ENCODE measurements at regions not wholly inside any gene's neighbourhood (a gene's known extent, or its start where the extent isn't known, plus 50 kb on each side); places are given as distances from the start of the nearest gene placed in this dataset.

DNA sequence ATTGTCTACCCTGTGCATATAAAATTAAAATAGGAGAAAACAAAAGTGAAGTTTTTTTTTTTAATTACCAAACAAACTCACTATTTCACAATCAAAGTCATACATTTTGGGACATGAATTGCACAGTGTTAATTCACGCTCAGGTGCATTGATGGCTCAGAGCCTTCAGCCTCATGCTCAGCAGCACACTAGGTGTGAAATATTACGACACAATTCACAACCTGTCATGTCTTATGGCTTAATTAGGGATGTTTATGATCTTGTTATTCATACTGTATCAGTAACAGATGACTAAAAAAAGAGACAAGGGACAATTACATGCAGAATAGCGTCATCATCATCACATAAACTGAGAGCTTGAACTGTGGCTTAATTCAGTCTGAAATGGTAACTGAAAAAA lies 2005.5 kb upstream of the PCDH20 start:
- WGBS, result 84% methylated on average over 3 of the region's 3 CpGs

DNA sequence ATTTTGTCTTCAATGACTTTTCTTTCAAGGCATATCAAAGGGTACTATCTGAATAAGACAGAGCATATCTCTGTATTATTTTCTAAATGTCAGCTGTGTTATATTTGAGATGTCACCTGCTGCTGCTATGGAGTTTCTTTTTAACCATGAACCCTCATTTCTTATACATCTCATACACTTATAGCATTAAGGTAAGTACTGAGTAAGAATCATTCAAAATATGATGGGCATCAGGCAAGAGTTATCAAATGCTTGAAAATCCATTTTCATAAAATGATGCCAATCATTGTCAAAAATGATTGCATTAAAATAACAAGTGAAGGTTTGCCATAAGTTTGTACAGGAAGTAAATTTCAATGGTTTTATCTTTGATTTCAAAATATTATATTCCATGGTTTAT lies 2005.0 kb upstream of the PCDH20 start:
- intact Hi-C loops (cut with DNase I), result no loop called here
- H3K27ac ChIP-seq (replicated peaks in 1 of 4), result no peak overlapping the region
- no peak for DNase-seq (ENCODE audit: extremely low spot score)
- TF ChIP-seq POLR2A (IDR thresholded peaks at IDR 0.05; ENCODE audit: low read depth) (no peak), EP300 (IDR thresholded peaks at IDR 0.05) (no peak), POLR2AphosphoS5 (IDR thresholded peaks at IDR 0.05) (no peak)
- TF ChIP-seq, protein P1, sequence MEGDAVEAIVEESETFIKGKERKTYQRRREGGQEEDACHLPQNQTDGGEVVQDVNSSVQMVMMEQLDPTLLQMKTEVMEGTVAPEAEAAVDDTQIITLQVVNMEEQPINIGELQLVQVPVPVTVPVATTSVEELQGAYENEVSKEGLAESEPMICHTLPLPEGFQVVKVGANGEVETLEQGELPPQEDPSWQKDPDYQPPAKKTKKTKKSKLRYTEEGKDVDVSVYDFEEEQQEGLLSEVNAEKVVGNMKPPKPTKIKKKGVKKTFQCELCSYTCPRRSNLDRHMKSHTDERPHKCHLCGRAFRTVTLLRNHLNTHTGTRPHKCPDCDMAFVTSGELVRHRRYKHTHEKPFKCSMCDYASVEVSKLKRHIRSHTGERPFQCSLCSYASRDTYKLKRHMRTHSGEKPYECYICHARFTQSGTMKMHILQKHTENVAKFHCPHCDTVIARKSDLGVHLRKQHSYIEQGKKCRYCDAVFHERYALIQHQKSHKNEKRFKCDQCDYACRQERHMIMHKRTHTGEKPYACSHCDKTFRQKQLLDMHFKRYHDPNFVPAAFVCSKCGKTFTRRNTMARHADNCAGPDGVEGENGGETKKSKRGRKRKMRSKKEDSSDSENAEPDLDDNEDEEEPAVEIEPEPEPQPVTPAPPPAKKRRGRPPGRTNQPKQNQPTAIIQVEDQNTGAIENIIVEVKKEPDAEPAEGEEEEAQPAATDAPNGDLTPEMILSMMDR (IDR thresholded peaks at IDR 0.05), result no peak
- H3K4me1 ChIP-seq, result no peaks in the 10 kb centered on the region
- no peaks in the 10 kb centered on the region for H3K36me3 ChIP-seq
- no peak overlapping the region for H3K4me3 ChIP-seq
- H3K9me3 ChIP-seq, result no peaks in the 10 kb centered on the region
- H3K27me3 ChIP-seq, result no peaks in the 10 kb centered on the region

More for the DNA sequence above, 2005.5 kb upstream of the PCDH20 start:
- intact Hi-C loops (cut with DNase I), result no loop called here
- H3K27ac ChIP-seq (replicated peaks in 1 of 4), result no peak overlapping the region
- TF ChIP-seq POLR2AphosphoS5 (IDR thresholded peaks at IDR 0.05) (no peak), POLR2A (IDR thresholded peaks at IDR 0.05; ENCODE audit: low read depth) (no peak), EP300 (IDR thresholded peaks at IDR 0.05) (no peak)
- TF ChIP-seq, protein P1 (IDR thresholded peaks at IDR 0.05), result no peak
- H3K9me3 ChIP-seq, result no peaks in the 10 kb centered on the region
- DNase-seq (ENCODE audit: extremely low spot score), result no peak
- H3K4me3 ChIP-seq, result no peak overlapping the region
- no peaks in the 10 kb centered on the region for H3K4me1 ChIP-seq
- no peaks in the 10 kb centered on the region for H3K36me3 ChIP-seq
- no peaks in the 10 kb centered on the region for H3K27me3 ChIP-seq

DNA sequence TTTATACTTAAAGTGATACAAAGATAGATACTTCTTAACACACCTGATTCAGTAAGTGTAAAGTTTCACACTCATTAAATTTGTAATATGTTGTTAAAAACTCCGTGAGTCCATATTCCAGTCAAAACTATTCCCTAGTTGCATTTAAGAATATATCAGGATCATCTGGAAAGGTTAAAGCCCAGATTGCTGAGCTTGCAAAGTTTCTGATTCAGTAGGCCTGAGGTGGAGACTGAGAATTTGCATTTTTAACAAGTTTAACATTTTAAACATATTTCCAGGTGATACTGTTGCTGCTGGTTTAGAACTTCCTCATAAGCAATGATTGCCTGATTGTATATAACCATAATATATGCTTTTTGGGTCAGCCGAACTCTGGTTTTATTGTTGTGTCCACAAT lies 1998.6 kb upstream of the PCDH20 start:
- peaks cover 0 to 2% (median 0%) of the 10 kb centered on the region in 4 donors for H3K4me1 ChIP-seq
- 50% methylated on average over 2 of the region's 2 CpGs for WGBS
- H3K4me3 ChIP-seq, result no peak overlapping the region
- TF ChIP-seq EP300 (IDR thresholded peaks at IDR 0.05) (no peak), POLR2A (IDR thresholded peaks at IDR 0.05; ENCODE audit: low read depth) (no peak), POLR2AphosphoS5 (IDR thresholded peaks at IDR 0.05) (no peak)
- TF ChIP-seq, protein P1 (IDR thresholded peaks at IDR 0.05), result no peak
- no peak overlapping the region for H3K27ac ChIP-seq (replicated peaks in 1 of 4)
- H3K36me3 ChIP-seq, result no peaks in the 10 kb centered on the region
- no peak for DNase-seq (ENCODE audit: extremely low spot score)
- intact Hi-C loops (cut with DNase I), result no loop called here
- H3K9me3 ChIP-seq, result no peaks in the 10 kb centered on the region
- no peaks in the 10 kb centered on the region for H3K27me3 ChIP-seq

DNA sequence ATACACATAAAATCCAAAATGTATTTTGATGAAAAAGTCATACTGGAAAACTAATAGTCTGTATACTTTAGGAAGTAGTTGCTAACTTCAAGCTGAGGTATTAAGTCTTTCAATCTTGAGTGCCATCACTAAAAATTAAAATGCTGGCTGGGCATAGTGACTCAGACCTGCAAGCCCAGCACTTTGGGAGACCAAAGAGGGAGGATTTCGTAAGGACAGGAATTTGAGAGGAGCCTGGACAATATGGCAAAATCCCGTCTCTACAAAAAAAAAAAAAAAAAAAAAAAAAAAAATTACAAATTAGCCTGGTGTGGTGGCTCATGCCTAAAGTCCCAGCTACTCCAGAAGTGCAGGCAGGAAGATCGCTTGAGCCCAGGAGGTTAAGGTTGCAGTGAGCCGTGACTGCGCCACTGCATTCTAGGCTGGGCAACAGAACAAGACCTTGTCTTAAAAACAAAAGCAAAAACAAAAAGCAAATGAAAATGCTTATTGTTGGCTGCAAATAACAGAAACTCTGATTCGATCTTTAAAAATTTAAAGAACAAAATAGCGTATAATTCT lies 1994.2 kb upstream of the PCDH20 start:
- no peak for DNase-seq (ENCODE audit: extremely low spot score)
- Histone ChIP-seq H3K4me1 (peaks cover 0 to 13% (median 12%) of the 10 kb centered on the region in 4 donors), H3K27me3 (no peaks in the 10 kb centered on the region), H3K27ac (replicated peaks in 1 of 4) (no peak overlapping the region), H3K36me3 (no peaks in the 10 kb centered on the region), H3K4me3 (no peak overlapping the region), H3K9me3 (no peaks in the 10 kb centered on the region)
- TF ChIP-seq POLR2A (IDR thresholded peaks at IDR 0.05; ENCODE audit: low read depth), result no peak
- TF ChIP-seq EP300 (IDR thresholded peaks at IDR 0.05), result no peak
- TF ChIP-seq, protein P1 (IDR thresholded peaks at IDR 0.05), result no peak
- no peak for TF ChIP-seq POLR2AphosphoS5 (IDR thresholded peaks at IDR 0.05)
- intact Hi-C loops (cut with DNase I), result no loop called here
- WGBS, result 51% methylated on average over 7 of the region's 7 CpGs

All from esophagus muscularis mucosa (tissue), 4 donors.